A549 (cell line): ENCODE measurements at regions not wholly inside any gene's neighbourhood (a gene's known extent, or its start where the extent isn't known, plus 50 kb on each side); places are given as distances from the start of the nearest gene placed in this dataset.

Source experiments
- ATAC-seq, 2 experiments: fragments of 200-7000 bp in 1 of 2; fragments of >200 bp in 1 of 2; cut with Nextera tagmentation in 1 of 2; cut with Tn5 transposase in 1 of 2; 3 replicates each; pipeline versions ENCODE4 v1.8.0 to v1.9.1; 2018 to 2020; ENCODE audit warnings: mild to moderate bottlenecking in 1 of 2, moderate library complexity in 1 of 2
- CTCF ChIA-PET: fragments of 300-600 bp; sonication (Branson Sonifier 250); formaldehyde crosslinking; extraction: SDS; loops from one replicate; lab custom pipeline; 2021; ENCODE audit warnings: antibody characterized with exemption, inconsistent platforms; lab: Yijun Ruan, JAX
- POLR2A ChIA-PET: fragments of 350-600 bp; formaldehyde crosslinking; extraction: SDS; loops from one replicate; lab custom pipeline; 2021; ENCODE audit warnings: antibody characterized with exemption, inconsistent platforms; lab: Yijun Ruan, JAX
- DNase-seq, 2 experiments: peaks; one replicate each; pipeline versions ENCODE4 v3.0.0 to v3.0.0-alpha.2; 2011 to 2016; ENCODE audit warnings: low read depth in 1 of 2, low spot score in 1 of 2
- FAIRE-seq: peaks from 2 replicates; lab custom pipeline; 2011; peaks lifted over from hg19 to GRCh38; lab: Jason Lieb, UNC
- H3K27ac ChIP-seq, 2 experiments: fragments of >200 bp; sonication (Bioruptor Twin); formaldehyde crosslinking; 3 replicates each; pipeline ENCODE4 v1.5.1; 2016 to 2017
- H3K4me1 ChIP-seq: fragments of >200 bp; sonication (Bioruptor Twin); formaldehyde crosslinking; 3 replicates; pipeline ENCODE4 v1.6.1; 2016
- H3K4me2 ChIP-seq: fragments of >200 bp; sonication (Bioruptor Twin); formaldehyde crosslinking; 3 replicates; pipeline ENCODE4 v1.6.1; 2016
- H3K4me3 ChIP-seq: fragments of >200 bp; sonication (Bioruptor Twin); formaldehyde crosslinking; 3 replicates; pipeline ENCODE4 v1.5.1; 2016
- H3K9me3 ChIP-seq: fragments of >200 bp; sonication (Bioruptor Twin); formaldehyde crosslinking; 3 replicates; pipeline ENCODE4 v1.6.1; 2016
- CBX2 ChIP-seq: fragments of 200-600 bp; sonication (generic); IDR thresholded peaks from 2 replicates; pipeline ENCODE4 v1.6.1; 2016; ENCODE audit warnings: low read depth, mild to moderate bottlenecking, borderline replicate concordance
- CBX8 ChIP-seq: fragments of 200-600 bp; sonication (generic); IDR thresholded peaks from 2 replicates; pipeline ENCODE4 v1.6.1; 2016
- CHD2 ChIP-seq: fragments of 150-350 bp; IDR thresholded peaks from 2 replicates; pipeline ENCODE4 v1.6.1; 2014; ENCODE audit warnings: low read length; ENCODE audit not compliant: partially characterized antibody
- CHD4 ChIP-seq: fragments of 200-600 bp; sonication (generic); IDR thresholded peaks from 2 replicates; pipeline ENCODE4 v1.6.1; 2016; ENCODE audit warnings: antibody characterized with exemption, mild to moderate bottlenecking, borderline replicate concordance
- FOSB ChIP-seq: fragments of 250-450 bp; sonication (Bioruptor Pico); IDR thresholded peaks from 2 replicates; pipeline ENCODE4 v1.5.0; 2020; ENCODE audit warnings: mild to moderate bottlenecking, moderate library complexity
- FOSL2 ChIP-seq, 2 experiments: fragments of 450-650 bp in 1 of 2; fragments of >200 bp in 1 of 2; sonication (Bioruptor Twin) in 1 of 2; formaldehyde crosslinking; IDR thresholded peaks; 2 replicates each; pipeline versions ENCODE4 v1.5.0 to v1.6.1; 2016 to 2020; ENCODE audit warnings: mild to moderate bottlenecking in 1 of 2, moderate library complexity in 1 of 2
- HES2 ChIP-seq: fragments of >200 bp; sonication (Bioruptor Twin); formaldehyde crosslinking; IDR thresholded peaks from 2 replicates; pipeline ENCODE4 v1.6.1; 2016
- HOXB13 ChIP-seq: fragments of 250-450 bp; sonication (Bioruptor Pico); IDR thresholded peaks from 2 replicates; pipeline ENCODE4 v1.5.0; 2020; ENCODE audit warnings: low read depth, mild to moderate bottlenecking, moderate library complexity
- JUN ChIP-seq, 2 experiments: fragments of >200 bp; sonication (Bioruptor Twin); formaldehyde crosslinking; IDR thresholded peaks; 2 replicates in 1 of 2; 3 replicates in 1 of 2; pipeline ENCODE4 v1.6.1; 2016 to 2017
- KDM1A ChIP-seq: fragments of 200-600 bp; sonication (generic); IDR thresholded peaks from 2 replicates; pipeline ENCODE4 v1.6.1; 2016; ENCODE audit warnings: low read depth, mild to moderate bottlenecking
- KDM5A ChIP-seq: fragments of 200-600 bp; sonication (generic); IDR thresholded peaks from 2 replicates; pipeline ENCODE4 v1.6.1; 2016; ENCODE audit warnings: antibody characterized with exemption, mild to moderate bottlenecking
- MAX ChIP-seq: IDR thresholded peaks from 2 replicates; pipeline ENCODE4 v1.6.1; 2012
- MAZ ChIP-seq: fragments of 150-350 bp; IDR thresholded peaks from 2 replicates; pipeline ENCODE4 v1.6.1; 2014; ENCODE audit warnings: antibody characterized with exemption, low read depth, low read length, borderline replicate concordance
- NFE2L2 ChIP-seq: fragments of 150-350 bp; conservative IDR thresholded peaks from 2 replicates; pipeline ENCODE4 v1.6.1; 2014; ENCODE audit warnings: low read length
- PHF8 ChIP-seq: fragments of 200-600 bp; sonication (generic); IDR thresholded peaks from 2 replicates; pipeline ENCODE4 v1.6.1; 2016; ENCODE audit warnings: low read depth, mild to moderate bottlenecking, antibody characterized with exemption, moderate library complexity, borderline replicate concordance
- POLR2AphosphoS2 ChIP-seq: conservative IDR thresholded peaks from 2 replicates; pipeline ENCODE4 v1.6.1; 2012; ENCODE audit warnings: low read length, improper control_type of control experiment, inconsistent platforms
- REST ChIP-seq: fragments of 200-600 bp; sonication (generic); IDR thresholded peaks from 2 replicates; pipeline ENCODE4 v1.6.1; 2016; ENCODE audit warnings: antibody characterized with exemption, mild to moderate bottlenecking, moderate library complexity
- RFX5 ChIP-seq: fragments of 450-650 bp; IDR thresholded peaks from 2 replicates; pipeline ENCODE4 v1.7.1; 2014; ENCODE audit warnings: antibody characterized with exemption, mild to moderate bottlenecking, moderate library complexity
- SMC3 ChIP-seq: fragments of >200 bp; sonication (Bioruptor Twin); formaldehyde crosslinking; IDR thresholded peaks from 3 replicates; pipeline ENCODE4 v1.6.1; 2018; ENCODE audit warnings: inconsistent platforms
- TP53 ChIP-seq: fragments of 250-450 bp; sonication (Bioruptor Pico); IDR thresholded peaks from 2 replicates; pipeline ENCODE4 v1.5.0; 2021; ENCODE audit warnings: mild to moderate bottlenecking, moderate library complexity
- ZSCAN20 ChIP-seq: fragments of 250-450 bp; sonication (Bioruptor Pico); IDR thresholded peaks from 2 replicates; pipeline ENCODE4 v1.8.0; 2022; ENCODE audit warnings: mild to moderate bottlenecking, moderate library complexity
- WGBS: methylation state at CpG from one replicate; pipeline ENCODE4 v1.1.6; 2017; ENCODE audit errors: missing lambda C conversion rate; 5-methylcytosine and 5-hydroxymethylcytosine counted together
- TF ChIP-seq, protein P1 (sequence below): IDR thresholded peaks from 2 replicates; pipeline ENCODE4 v1.6.1; 2012; ENCODE audit warnings: low read depth, borderline replicate concordance
- TF ChIP-seq, protein P2 (sequence below): fragments of 250-450 bp; sonication (Bioruptor Pico); IDR thresholded peaks from 2 replicates; pipeline ENCODE4 v1.5.0; 2021; ENCODE audit warnings: mild to moderate bottlenecking, moderate library complexity, borderline replicate concordance

- H3K4me3 ChIP-seq: no peak overlapping the region
- H3K4me1 ChIP-seq: peaks cover 4% of the 10 kb centered on the region; the same call in 2 of the 3 replicates
- peaks cover 8% of the 10 kb centered on the region; the same call in 2 of the 3 replicates for H3K9me3 ChIP-seq
- no peak for TF ChIP-seq FOSB (CRISPR knock-in tag)
- no peak for TF ChIP-seq KDM5A
- TF ChIP-seq, protein P1, sequence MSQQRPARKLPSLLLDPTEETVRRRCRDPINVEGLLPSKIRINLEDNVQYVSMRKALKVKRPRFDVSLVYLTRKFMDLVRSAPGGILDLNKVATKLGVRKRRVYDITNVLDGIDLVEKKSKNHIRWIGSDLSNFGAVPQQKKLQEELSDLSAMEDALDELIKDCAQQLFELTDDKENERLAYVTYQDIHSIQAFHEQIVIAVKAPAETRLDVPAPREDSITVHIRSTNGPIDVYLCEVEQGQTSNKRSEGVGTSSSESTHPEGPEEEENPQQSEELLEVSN: no peak
- TF ChIP-seq CBX8: no peak
- TF ChIP-seq REST: no peak
- TF ChIP-seq KDM1A: no peak
- no peak for TF ChIP-seq HES2
- no peak for TF ChIP-seq CHD2
- TF ChIP-seq HOXB13: no peak
- TF ChIP-seq RFX5: no peak
- TF ChIP-seq POLR2AphosphoS2: no peak
- TF ChIP-seq TP53 (CRISPR knock-in tag): no peak
- TF ChIP-seq PHF8: no peak
- no peak for TF ChIP-seq FOSL2 (IDR thresholded peaks at IDR 0.05)
- no peak for TF ChIP-seq FOSL2 (CRISPR knock-in tag; IDR thresholded peaks at IDR 0.05)
- no peak for TF ChIP-seq JUN (IDR thresholded peaks at IDR 0.05)
- TF ChIP-seq, protein P2, sequence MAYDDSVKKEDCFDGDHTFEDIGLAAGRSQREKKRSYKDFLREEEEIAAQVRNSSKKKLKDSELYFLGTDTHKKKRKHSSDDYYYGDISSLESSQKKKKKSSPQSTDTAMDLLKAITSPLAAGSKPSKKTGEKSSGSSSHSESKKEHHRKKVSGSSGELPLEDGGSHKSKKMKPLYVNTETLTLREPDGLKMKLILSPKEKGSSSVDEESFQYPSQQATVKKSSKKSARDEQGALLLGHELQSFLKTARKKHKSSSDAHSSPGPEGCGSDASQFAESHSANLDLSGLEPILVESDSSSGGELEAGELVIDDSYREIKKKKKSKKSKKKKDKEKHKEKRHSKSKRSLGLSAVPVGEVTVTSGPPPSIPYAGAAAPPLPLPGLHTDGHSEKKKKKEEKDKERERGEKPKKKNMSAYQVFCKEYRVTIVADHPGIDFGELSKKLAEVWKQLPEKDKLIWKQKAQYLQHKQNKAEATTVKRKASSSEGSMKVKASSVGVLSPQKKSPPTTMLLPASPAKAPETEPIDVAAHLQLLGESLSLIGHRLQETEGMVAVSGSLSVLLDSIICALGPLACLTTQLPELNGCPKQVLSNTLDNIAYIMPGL: no peak
- TF ChIP-seq MAZ: no peak
- no peak for TF ChIP-seq NFE2L2
- no peak for TF ChIP-seq MAX
- FAIRE-seq (no peak), ATAC-seq (peak; percentile 10 to 43; a peak in 3 of 6 replicates), DNase-seq (no peak)
- no peak overlapping the region for H3K27ac ChIP-seq
- CTCF ChIA-PET: interaction anchor here (1.1 to 2.0 kb wide), 2 partner anchors 14 to 139 kb away, joined by 4 read pairs; no protein-coding TSS in a partner anchor
- POLR2A ChIA-PET: interaction anchor here (0.6 kb wide), 1 partner anchor 506 kb away, joined by 8 read pairs; no protein-coding TSS in a partner anchor
- no peak overlapping the region for H3K4me2 ChIP-seq
- whole genome bisulfite sequencing: 59% methylated on average over 4 of the region's 5 CpGs
Observed at GRCh38 chr17:73703192-73703591, 58.9 kb upstream of the SDK2 start.

DNA sequence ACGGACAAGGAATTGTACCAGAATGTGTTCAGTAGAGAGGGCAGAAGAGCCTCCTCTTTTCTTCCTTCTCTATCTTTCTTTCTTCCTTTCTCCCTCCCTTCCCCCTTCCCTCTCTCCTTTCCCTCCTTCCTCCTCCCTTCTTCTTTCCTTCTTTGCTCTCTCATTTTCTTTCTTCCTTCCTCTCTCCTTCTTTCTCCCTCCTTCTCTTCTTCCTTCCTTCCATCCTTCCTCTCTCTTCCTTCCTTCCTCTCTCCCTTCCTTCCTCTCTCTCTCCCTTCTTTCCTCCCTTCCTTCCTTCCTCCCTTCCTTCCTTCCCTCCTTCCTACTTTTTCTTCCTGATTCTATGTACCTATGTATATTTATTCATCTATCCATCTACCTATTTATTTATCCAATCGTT lies 59.7 kb upstream of the SDK2 start:
- H3K4me3 ChIP-seq: no peak overlapping the region
- no peak for ATAC-seq
- no peak overlapping the region for H3K27ac ChIP-seq
- peaks cover 8% of the 10 kb centered on the region; the same call in 2 of the 3 replicates for H3K9me3 ChIP-seq
- TF ChIP-seq CHD4 (no peak), ZSCAN20 (no peak), CBX2 (no peak), MAX (no peak), SMC3 (no peak)
- ChIA-PET CTCF (interaction anchor here (2.0 kb wide), 1 partner anchor 14 kb away, joined by 4 read pairs; no protein-coding TSS in a partner anchor), POLR2A (no interaction called here)
- 22% methylated on average over 2 of the region's 2 CpGs for WGBS
- no peak overlapping the region for H3K4me2 ChIP-seq
- no peak for DNase-seq
- peaks cover 4% of the 10 kb centered on the region; the same call in 2 of the 3 replicates for H3K4me1 ChIP-seq
- FAIRE-seq: no peak
